ENCODE measurements at regions not wholly inside any gene's neighbourhood (a gene's known extent, or its start where the extent isn't known, plus 50 kb on each side); places are given as distances from the start of the nearest gene placed in this dataset.

DNA sequence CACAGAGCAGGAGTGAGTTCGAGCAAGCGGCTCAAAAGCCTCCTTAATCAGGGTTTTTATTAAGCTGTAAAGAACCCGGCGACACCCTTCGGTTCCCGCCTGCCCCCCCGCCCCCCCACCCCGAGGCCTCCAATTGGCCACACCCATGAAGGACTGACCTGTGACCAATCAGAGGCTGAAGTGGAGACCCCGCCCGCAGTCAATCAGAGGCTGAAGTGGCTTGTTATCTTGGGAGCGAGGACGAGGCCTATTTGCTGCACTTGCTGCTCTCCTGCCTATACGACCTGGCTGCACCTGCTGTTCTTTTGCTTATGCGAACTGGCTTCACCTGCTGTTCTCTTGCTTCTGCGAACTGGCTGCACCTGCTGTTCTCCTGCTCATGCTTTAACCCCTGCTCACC lies 844.9 kb downstream of the OLFM4 start:
- TF ChIP-seq, protein P1, sequence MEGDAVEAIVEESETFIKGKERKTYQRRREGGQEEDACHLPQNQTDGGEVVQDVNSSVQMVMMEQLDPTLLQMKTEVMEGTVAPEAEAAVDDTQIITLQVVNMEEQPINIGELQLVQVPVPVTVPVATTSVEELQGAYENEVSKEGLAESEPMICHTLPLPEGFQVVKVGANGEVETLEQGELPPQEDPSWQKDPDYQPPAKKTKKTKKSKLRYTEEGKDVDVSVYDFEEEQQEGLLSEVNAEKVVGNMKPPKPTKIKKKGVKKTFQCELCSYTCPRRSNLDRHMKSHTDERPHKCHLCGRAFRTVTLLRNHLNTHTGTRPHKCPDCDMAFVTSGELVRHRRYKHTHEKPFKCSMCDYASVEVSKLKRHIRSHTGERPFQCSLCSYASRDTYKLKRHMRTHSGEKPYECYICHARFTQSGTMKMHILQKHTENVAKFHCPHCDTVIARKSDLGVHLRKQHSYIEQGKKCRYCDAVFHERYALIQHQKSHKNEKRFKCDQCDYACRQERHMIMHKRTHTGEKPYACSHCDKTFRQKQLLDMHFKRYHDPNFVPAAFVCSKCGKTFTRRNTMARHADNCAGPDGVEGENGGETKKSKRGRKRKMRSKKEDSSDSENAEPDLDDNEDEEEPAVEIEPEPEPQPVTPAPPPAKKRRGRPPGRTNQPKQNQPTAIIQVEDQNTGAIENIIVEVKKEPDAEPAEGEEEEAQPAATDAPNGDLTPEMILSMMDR (conservative IDR thresholded peaks at IDR 0.05): no peak
- no peak for TF ChIP-seq ZFX (IDR thresholded peaks at IDR 0.05)
